ENCODE measurements at regions not wholly inside any gene's neighbourhood (a gene's known extent, or its start where the extent isn't known, plus 50 kb on each side); places are given as distances from the start of the nearest gene placed in this dataset.
A peak's percentile ranks its signal among the peaks of the same experiment; 100 is the strongest.
"Not testable (repeated sequence)": the region's sequence is repeated elsewhere in the genome, so short reads cannot be mapped to it uniquely, and the experiment has no call there.

GRCh38 chr6:21773576-21773968 lies 180.0 kb downstream of the SOX4 start:
- no peak for DNase-seq

DNA sequence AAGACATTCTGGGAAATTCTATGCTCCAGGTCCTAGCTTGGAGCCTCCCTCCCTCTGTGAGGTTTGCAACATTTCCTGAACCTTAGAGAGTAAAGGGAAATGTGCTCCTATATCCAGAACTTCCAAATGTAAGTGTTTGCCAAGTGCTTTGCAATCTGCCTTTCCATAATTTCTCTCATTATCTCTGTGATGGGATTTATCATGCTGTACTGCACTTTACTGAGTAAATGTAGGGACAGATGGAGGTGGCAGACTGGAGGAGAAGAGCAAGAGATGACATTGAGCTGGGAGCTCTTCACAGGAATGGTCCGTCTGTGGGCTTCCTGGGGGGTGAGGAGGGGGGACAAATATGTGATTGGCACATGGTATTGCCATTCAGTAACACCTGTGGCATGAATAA lies 184.3 kb downstream of the SOX4 start:
- no peak for DNase-seq

- no peak for DNase-seq
These were observed 186.6 kb downstream of the SOX4 start for GRCh38 chr6:21780141-21780540.

- DNase-seq: no peak
These were observed 187.1 kb downstream of the SOX4 start for GRCh38 chr6:21780679-21781078.

DNA sequence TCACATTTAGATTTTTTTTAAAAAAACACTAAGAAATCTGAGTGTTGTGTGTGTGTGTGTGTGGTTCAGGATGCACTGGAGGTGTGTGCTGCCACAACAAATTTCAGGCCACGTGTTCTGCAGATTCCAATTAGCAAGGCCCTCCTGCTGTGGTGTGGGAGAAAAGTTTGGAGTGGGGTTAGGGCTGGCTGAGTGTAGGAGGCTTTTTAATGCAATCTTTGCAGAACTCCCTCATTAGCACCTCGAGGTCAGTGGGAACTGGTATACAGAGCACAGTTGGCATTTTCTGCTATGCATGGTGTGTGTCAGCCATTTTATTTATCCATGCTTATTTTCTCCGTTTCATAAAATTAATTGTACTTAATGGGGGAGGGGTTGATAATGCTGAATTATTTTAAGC lies 187.6 kb downstream of the SOX4 start:
- no peak for DNase-seq

- DNase-seq: no peak
These were observed 191.6 kb downstream of the SOX4 start for GRCh38 chr6:21785164-21785563.

- DNase-seq: no peak
These were observed 197.5 kb downstream of the SOX4 start for GRCh38 chr6:21791056-21791455.

DNA sequence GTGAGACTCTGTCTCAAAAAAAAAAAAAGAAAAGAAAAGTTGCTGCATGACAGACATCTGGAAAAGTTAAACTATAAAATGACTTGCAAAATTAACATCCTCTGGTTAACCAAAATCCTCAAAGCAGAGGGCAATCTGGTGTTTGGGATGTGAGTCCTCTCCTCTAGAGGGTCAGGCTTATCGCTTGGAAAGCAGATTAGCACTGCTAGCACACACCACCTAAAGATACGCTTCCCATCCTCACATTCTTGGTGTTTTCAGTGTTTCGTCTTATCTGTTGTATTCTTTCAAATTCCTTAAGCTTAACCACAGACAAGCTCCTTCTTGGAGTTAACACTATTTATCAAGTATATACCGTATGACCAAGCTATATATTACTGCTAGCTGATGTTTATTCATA lies 198.0 kb downstream of the SOX4 start:
- DNase-seq: peak; percentile 63

GRCh38 chr6:21792177-21792576 lies 198.6 kb downstream of the SOX4 start:
- no peak for DNase-seq

DNA sequence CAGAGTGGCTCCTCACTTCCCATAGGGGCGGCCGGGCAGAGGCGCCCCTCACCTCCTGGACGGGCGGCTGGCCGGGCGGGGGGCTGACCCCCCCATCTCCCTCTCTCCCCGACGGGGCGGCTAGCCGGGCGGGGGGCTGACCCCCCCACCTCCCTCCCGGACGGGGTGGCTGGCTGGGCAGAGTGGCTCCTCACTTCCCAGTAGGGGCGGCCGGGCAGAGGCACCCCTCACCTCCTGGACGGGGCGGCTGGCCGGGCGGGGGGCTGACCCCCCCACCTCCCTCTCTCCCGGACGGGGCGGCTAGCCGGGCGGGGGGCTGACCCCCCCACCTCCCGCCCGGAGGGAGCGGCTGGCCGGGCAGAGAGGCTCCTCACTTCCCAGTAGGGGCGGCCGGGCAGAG lies 203.4 kb downstream of the SOX4 start:
- DNase-seq: not testable (repeated sequence)

DNA sequence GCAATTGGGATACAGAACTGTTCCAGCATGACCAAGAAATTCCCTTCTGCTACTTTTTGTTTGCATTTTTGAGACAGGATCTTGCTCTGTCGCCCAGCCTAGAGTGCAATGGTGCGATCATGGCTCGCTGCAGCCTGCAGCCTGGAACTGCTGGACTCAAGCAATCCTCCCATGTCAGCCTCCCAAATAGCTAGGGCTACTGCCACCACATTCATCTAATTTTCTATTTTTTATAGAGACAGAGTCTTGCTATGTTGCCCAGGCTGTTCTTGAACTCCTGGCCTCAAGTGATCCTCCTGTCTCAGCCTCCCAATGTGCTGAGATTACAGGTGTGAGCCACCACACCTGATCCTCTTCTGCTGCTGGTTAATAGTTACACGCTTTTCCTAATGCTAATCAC lies 204.9 kb downstream of the SOX4 start:
- DNase-seq: no peak

GRCh38 chr6:21800330-21800729 lies 206.8 kb downstream of the SOX4 start:
- no peak for DNase-seq

GRCh38 chr6:21800948-21801438 lies 207.4 kb downstream of the SOX4 start:
- DNase-seq: no peak

DNA sequence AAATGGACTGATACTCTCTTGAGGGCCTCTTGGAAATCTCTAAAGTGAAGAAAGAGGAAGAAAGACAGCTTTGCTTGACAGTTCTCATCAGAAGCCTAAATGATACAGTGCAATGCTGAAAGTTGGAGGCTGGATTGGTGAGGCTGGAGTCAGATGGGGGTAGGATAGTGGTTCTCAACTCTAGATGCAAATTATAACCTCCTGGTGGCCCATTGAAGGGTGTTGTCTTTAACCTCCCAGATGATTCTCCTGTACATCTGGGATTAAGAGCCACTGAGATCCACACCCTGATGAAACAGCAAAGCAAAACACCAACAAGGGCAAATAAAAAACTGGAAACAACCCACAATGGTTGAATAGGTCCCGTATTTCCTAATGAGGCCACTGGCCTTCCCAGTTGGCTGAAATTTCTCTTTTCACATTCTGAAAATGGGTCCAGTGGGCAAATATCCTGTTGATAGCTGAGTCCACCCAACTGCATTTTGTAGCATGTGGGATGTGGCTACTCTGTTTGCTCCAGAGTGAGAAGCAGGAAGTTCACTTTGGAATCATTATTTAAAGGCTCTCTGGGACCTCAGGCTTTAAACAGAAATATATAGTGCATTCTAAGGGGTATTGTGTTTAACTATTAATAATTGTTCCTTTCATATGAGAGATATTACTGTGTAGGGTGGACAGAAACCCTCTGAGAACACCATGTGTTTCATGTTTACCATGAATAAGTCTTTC lies 208.1 kb downstream of the SOX4 start:
- DNase-seq: no peak

- DNase-seq: no peak
These were observed 208.7 kb downstream of the SOX4 start for GRCh38 chr6:21802175-21802822.

GRCh38 chr6:21804941-21805610 lies 211.5 kb downstream of the SOX4 start:
- DNase-seq: no peak

- no peak for DNase-seq
These were observed 213.9 kb downstream of the SOX4 start for GRCh38 chr6:21807299-21808044.

DNA sequence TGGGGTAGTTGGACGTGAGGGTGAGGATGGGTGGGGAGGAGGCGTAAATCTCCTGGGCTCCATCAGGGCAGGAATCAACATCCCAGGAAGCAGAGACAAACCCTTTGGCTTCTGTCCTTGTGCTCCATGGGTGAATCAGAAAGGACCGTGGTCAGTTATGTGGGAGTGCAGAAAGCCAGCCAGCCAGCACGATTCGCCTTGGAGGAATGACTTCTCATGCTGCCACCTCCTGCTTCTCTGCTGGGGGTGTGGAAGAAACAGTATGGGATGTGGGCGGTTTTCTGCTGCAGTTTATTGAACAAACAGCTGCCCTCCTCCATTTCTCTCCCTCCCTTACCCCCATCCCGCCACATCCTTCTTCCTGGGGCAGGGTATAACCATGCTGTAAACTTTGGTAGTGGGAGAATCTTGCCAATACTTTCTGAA lies 214.5 kb downstream of the SOX4 start:
- DNase-seq: no peak

DNA sequence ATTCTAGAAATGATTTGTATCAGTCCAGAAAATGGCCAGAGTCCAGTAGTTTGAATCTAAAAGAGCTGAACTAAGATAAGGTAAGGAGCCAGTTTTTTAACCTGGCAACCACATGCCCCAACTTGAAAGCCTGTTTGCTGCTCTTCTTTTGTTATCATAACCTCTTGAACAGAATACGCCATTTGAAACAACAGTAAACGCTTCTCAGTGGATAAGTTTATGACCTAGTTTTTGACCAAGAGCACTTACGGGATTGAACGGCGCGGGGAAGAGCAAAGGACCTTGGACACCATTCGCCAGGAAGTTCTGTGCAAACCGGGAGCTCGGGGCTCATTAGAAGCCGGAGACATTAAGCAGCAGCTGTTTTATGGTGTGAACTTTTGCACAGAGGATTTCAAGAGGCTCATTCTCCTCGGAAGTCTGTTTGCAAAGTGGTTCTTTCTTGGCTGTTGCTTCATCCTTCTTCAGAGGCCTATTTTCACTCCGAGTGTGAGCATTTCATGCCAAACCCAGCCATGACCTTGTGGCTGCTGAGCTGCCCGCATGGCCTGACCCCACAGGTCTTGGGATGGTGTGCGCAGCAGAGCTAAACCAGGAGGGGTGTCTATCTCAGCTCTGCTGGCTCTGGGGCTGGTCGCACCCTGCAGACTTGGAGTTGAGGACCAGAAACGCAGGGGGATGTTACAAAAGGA lies 215.1 kb downstream of the SOX4 start:
- no peak for DNase-seq

DNA sequence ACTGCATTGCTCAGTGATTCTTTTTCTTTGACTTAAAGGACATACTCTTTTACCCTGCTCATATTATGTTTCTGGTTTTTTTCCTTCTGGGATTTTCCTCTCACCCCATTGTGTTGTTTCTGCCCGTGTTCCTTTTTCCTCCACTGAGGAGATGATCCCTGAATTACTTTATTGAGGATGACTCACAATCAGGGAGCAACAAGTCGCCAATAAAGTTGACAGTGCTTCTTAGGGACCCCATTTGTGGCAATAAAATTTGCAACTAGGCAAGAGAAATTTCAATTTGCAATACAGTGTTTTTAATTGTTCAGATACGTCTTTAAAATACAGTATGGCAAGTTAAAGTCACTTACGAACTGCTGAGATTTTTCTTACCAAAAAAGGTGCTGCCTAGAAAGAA lies 217.9 kb downstream of the SOX4 start:
- no peak for DNase-seq

DNA sequence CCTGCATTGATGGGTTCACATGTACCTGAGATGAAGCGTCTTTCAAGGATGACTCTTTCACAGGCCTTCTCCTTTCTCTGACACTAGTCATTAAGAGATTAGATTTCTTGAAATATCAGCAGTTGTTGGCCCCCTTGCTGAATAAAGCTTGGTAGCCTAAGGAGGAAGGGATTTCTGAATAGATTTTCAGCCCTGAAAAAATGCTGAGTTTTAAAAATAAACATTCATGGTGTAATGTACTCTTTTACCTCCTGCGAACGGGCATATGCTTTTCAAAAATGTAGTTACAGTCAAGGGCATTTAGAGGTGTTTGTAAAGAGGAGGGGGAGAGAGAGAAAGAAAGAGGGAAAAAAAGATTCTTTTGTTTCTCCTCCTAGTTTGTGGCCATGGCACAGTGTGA lies 222.7 kb downstream of the SOX4 start:
- no peak for DNase-seq

GRCh38 chr6:21820442-21820841 lies 226.9 kb downstream of the SOX4 start:
- no peak for DNase-seq

DNA sequence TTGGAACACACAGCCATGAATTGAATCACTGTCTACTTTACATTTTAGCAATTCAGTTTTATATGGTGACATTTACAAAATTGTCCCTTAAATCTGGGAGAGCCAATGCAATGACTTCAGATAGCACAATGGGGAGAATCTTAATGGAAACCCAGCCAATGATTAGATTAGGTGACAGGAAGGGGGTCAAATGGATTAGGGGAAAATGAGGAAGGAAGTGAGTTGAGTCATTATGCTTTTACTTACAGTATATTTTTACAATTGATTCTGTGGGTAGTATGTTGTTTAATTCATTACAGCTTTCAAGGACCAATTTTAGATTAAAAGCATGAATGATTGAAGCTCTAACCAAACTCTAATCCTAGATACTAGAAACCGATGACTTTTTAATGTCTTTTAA lies 229.8 kb downstream of the SOX4 start:
- no peak for DNase-seq
